ENCODE measurements at regions not wholly inside any gene's neighbourhood (a gene's known extent, or its start where the extent isn't known, plus 50 kb on each side); places are given as distances from the start of the nearest gene placed in this dataset.
A peak's percentile ranks its signal among the peaks of the same experiment; 100 is the strongest.

DNA sequence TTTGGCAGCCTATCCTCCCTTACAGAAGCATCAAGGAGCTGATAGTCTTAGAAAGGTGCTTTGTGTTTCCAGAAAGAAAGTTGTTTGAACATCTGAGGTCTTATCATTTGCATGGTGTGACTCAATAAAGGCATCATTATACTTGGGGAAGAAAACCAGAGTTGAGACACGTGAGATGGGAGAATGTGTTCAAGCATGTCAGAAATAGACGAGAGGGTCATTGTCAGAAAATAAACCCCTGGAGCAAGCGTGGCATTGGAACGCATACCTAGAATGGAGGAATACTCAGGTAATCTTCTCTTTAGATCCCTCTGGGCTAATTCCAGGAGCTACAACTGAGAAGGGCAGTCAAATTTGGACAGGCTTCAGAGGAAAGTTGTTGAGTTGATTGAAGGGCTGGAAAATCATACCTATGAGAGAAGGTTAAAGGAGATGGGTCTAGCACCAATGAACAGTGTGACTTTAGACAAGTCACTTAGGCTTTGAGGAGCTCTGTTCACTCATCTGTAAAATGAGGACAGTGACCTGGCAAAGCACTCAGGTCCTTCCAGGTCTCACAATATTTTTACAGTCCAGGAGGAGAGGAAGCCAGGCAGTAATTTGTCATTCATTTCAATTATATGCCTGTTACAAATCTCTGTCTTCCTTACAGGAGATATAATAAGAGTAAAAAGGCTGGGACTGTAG is 101.3 kb upstream of the C1orf21 start:
- intact Hi-C loops (cut with micrococcal nuclease) = no loop called here
- no peaks in the 10 kb centered on the region for H3K9me3 Mint-ChIP-seq
- H3K27me3 Mint-ChIP-seq (ENCODE audit: low read depth in 2 of 2) = no peaks in the 10 kb centered on the region
- ATAC-seq (no peak), DNase-seq (no peak)
- WGBS (ENCODE audit: insufficient coverage) = 95% methylated on average over 4 of the region's 4 CpGs
- no peaks in the 10 kb centered on the region for H3K4me1 Mint-ChIP-seq
- no peak for TF ChIP-seq CTCF (IDR thresholded peaks at IDR 0.05)
- Histone ChIP-seq H3K27ac (ENCODE audit: low read length) (no peak overlapping the region), H3K4me1 (ENCODE audit: control insufficient read depth, insufficient read depth, low read length) (no peaks in the 10 kb centered on the region), H3K36me3 (ENCODE audit: control insufficient read depth, insufficient read depth, low read length) (no peaks in the 10 kb centered on the region), H3K27me3 (ENCODE audit: control insufficient read depth, insufficient read depth, low read length) (no peaks in the 10 kb centered on the region), H3K4me3 (ENCODE audit: low read length) (no peak overlapping the region), H3K9me3 (ENCODE audit: control insufficient read depth, insufficient read depth, low read length) (peaks cover 6% of the 10 kb centered on the region)
- no peak overlapping the region for H3K4me3 Mint-ChIP-seq
- H3K27ac Mint-ChIP-seq = no peak overlapping the region
- H3K36me3 Mint-ChIP-seq = no peaks in the 10 kb centered on the region

GRCh38 chr1:184287001-184287400 is 99.8 kb upstream of the C1orf21 start:
- no peaks in the 10 kb centered on the region for H3K4me1 ChIP-seq (ENCODE audit: control insufficient read depth, insufficient read depth, low read length)
- H3K4me3 Mint-ChIP-seq = no peak overlapping the region
- WGBS (ENCODE audit: insufficient coverage) = 88% methylated on average over 8 of the region's 8 CpGs
- H3K9me3 ChIP-seq (ENCODE audit: control insufficient read depth, insufficient read depth, low read length) = peaks cover 6% of the 10 kb centered on the region
- no peaks in the 10 kb centered on the region for H3K4me1 Mint-ChIP-seq
- ATAC-seq = no peak
- H3K27me3 ChIP-seq (ENCODE audit: control insufficient read depth, insufficient read depth, low read length) = no peaks in the 10 kb centered on the region
- no peaks in the 10 kb centered on the region for H3K36me3 Mint-ChIP-seq
- H3K27me3 Mint-ChIP-seq (ENCODE audit: low read depth in 2 of 2) = no peaks in the 10 kb centered on the region
- no peak overlapping the region for H3K27ac ChIP-seq (ENCODE audit: low read length)
- no peak overlapping the region for H3K27ac Mint-ChIP-seq
- H3K36me3 ChIP-seq (ENCODE audit: control insufficient read depth, insufficient read depth, low read length) = no peaks in the 10 kb centered on the region
- no peak overlapping the region for H3K4me3 ChIP-seq (ENCODE audit: low read length)
- intact Hi-C loops (cut with micrococcal nuclease) = no loop called here
- no peaks in the 10 kb centered on the region for H3K9me3 Mint-ChIP-seq
- TF ChIP-seq CTCF (IDR thresholded peaks at IDR 0.05) = no peak
- DNase-seq = no peak

GRCh38 chr1:184289825-184290550 is 96.8 kb upstream of the C1orf21 start:
- Mint-ChIP-seq H3K9me3 (no peaks in the 10 kb centered on the region), H3K4me1 (no peaks in the 10 kb centered on the region), H3K27me3 (ENCODE audit: low read depth in 2 of 2) (peaks cover 0 to 3% of the 10 kb centered on the region in 2 donors), H3K4me3 (no peak overlapping the region), H3K36me3 (no peaks in the 10 kb centered on the region), H3K27ac (no peak overlapping the region)
- ATAC-seq (no peak), DNase-seq (peak in 1 of 2 donors; percentile 12)
- Histone ChIP-seq H3K4me1 (ENCODE audit: control insufficient read depth, insufficient read depth, low read length) (no peaks in the 10 kb centered on the region), H3K27me3 (ENCODE audit: control insufficient read depth, insufficient read depth, low read length) (no peaks in the 10 kb centered on the region), H3K27ac (ENCODE audit: low read length) (no peak overlapping the region), H3K4me3 (ENCODE audit: low read length) (no peak overlapping the region), H3K36me3 (ENCODE audit: control insufficient read depth, insufficient read depth, low read length) (no peaks in the 10 kb centered on the region), H3K9me3 (ENCODE audit: control insufficient read depth, insufficient read depth, low read length) (peaks cover 6% of the 10 kb centered on the region)
- no peak for TF ChIP-seq CTCF (IDR thresholded peaks at IDR 0.05)
- WGBS (ENCODE audit: insufficient coverage) = 86% methylated on average over 5 of the region's 5 CpGs
- intact Hi-C loops (cut with micrococcal nuclease) = no loop called here

Measured in natural killer cell (primary cell).